Uterus (tissue), 3 donors: ENCODE measurements at regions not wholly inside any gene's neighbourhood (a gene's known extent, or its start where the extent isn't known, plus 50 kb on each side); places are given as distances from the start of the nearest gene placed in this dataset.

ENCODE experiments used
- DNase-seq, 2 donors: peaks; one replicate each; pipeline ENCODE4 v3.0.0-alpha.2; 2019 to 2020
- H3K27ac ChIP-seq, 2 donors: fragments of 200-600 bp; sonication (generic); 1 replicate in 1 of 2; 2 replicates in 1 of 2; pipeline ENCODE4 v1.5.1; 2016 to 2018
- H3K27me3 ChIP-seq, 2 donors: fragments of 200-600 bp; sonication (generic); one replicate each; pipeline ENCODE4 v1.5.1; 2018 to 2019; ENCODE audit warnings: control low read depth in 1 of 2
- H3K36me3 ChIP-seq, 2 donors: fragments of 200-600 bp; sonication (generic); one replicate each; pipeline ENCODE4 v1.5.1; 2019; ENCODE audit warnings: control low read depth in 1 of 2
- H3K4me1 ChIP-seq, 2 donors: fragments of 200-600 bp; sonication (generic); one replicate each; pipeline ENCODE4 v1.5.1; 2018 to 2019; ENCODE audit warnings: control low read depth in 1 of 2
- H3K4me3 ChIP-seq, 2 donors: fragments of 200-600 bp; sonication (generic); 1 replicate in 1 of 2; 2 replicates in 1 of 2; pipeline ENCODE4 v1.5.1; 2018 to 2019; ENCODE audit warnings: mild to moderate bottlenecking in 1 of 2
- H3K9me3 ChIP-seq, 2 donors: fragments of 200-600 bp; sonication (generic); one replicate each; pipeline ENCODE4 v1.5.1; 2019; ENCODE audit warnings: control low read depth in 1 of 2
- POLR2A ChIP-seq, 2 donors: fragments of 450-650 bp; IDR thresholded peaks; one replicate each; pipeline ENCODE4 v1.6.1; 2016; ENCODE audit warnings: antibody characterized with exemption in 2 of 2, mild to moderate bottlenecking in 1 of 2, moderate library complexity in 1 of 2
- intact Hi-C: fragments of 100-400 bp; cut with DNase I; formaldehyde crosslinking; loops from one replicate; pipeline ENCODE4 v1.15.1; 2023; ENCODE audit warnings: low total_unique reads
- TF ChIP-seq, protein P1 (sequence below), 4 experiments: fragments of 200-600 bp in 2 of 4; fragments of 450-650 bp in 2 of 4; sonication (generic) in 2 of 4; IDR thresholded peaks; one replicate each; pipeline ENCODE4 v1.5.1; 2016 to 2019; ENCODE audit warnings: antibody characterized with exemption in 4 of 4, mild to moderate bottlenecking in 2 of 4, moderate library complexity in 1 of 4
- donor health status: DM: yes; HTN: yes; CAD: no.

DNA sequence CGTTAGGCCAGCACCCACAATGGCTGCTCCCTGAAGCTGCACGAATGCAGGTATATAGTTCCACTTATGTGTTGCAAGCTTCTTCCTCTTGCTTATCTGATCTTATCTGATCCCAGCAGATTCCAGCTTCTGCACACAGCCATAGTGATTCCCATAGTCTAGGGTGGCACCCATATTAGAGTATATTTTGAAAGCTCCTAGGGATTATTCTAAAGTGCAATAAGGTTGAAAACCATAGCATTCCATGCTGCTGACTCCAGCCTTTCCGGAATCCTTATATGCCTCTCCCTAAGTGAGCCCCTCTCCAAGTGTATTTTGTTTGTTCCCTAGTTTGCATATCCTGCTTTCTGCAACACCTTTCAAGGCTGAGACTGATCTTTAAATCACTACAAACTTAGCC, 432.0 kb downstream of the SETD4 start:
- H3K4me1 ChIP-seq = no peaks in the 10 kb centered on the region
- TF ChIP-seq POLR2A (IDR thresholded peaks at IDR 0.05) = no peak
- TF ChIP-seq, protein P1, sequence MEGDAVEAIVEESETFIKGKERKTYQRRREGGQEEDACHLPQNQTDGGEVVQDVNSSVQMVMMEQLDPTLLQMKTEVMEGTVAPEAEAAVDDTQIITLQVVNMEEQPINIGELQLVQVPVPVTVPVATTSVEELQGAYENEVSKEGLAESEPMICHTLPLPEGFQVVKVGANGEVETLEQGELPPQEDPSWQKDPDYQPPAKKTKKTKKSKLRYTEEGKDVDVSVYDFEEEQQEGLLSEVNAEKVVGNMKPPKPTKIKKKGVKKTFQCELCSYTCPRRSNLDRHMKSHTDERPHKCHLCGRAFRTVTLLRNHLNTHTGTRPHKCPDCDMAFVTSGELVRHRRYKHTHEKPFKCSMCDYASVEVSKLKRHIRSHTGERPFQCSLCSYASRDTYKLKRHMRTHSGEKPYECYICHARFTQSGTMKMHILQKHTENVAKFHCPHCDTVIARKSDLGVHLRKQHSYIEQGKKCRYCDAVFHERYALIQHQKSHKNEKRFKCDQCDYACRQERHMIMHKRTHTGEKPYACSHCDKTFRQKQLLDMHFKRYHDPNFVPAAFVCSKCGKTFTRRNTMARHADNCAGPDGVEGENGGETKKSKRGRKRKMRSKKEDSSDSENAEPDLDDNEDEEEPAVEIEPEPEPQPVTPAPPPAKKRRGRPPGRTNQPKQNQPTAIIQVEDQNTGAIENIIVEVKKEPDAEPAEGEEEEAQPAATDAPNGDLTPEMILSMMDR (IDR thresholded peaks at IDR 0.05) = no peak
- no peak overlapping the region for H3K4me3 ChIP-seq
- intact Hi-C loops = no loop called here
- no peak overlapping the region for H3K27ac ChIP-seq
- DNase-seq = no peak
- H3K27me3 ChIP-seq = peaks cover 0 to 3% of the 10 kb centered on the region in 2 donors
- H3K9me3 ChIP-seq = no peaks in the 10 kb centered on the region
- H3K36me3 ChIP-seq = no peaks in the 10 kb centered on the region

DNA sequence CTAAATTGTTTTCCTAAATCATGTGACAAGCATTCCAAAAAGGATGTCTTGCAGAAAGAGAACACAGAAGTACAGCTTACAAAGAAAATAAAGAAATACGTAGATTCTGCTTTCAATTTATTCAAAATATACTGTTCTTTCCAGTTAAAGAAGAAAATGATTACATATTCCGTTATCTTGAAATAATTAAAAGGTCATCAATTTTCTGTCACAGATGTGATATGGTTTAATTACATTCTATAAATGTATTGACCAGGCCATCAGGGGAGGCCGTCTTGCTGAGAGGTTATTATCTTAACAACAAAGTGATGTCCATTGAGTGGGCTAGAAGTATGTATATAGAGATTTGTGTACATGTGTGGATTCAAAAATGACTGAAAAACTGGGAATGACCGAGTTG, 432.9 kb downstream of the SETD4 start:
- no peaks in the 10 kb centered on the region for H3K4me1 ChIP-seq
- intact Hi-C loops = no loop called here
- H3K36me3 ChIP-seq = no peaks in the 10 kb centered on the region
- H3K4me3 ChIP-seq = no peak overlapping the region
- DNase-seq = no peak
- TF ChIP-seq, protein P1 (IDR thresholded peaks at IDR 0.05) = no peak
- no peak for TF ChIP-seq POLR2A (IDR thresholded peaks at IDR 0.05)
- H3K27ac ChIP-seq = no peak overlapping the region
- no peaks in the 10 kb centered on the region for H3K9me3 ChIP-seq
- H3K27me3 ChIP-seq = peaks cover 0 to 3% of the 10 kb centered on the region in 2 donors

DNA sequence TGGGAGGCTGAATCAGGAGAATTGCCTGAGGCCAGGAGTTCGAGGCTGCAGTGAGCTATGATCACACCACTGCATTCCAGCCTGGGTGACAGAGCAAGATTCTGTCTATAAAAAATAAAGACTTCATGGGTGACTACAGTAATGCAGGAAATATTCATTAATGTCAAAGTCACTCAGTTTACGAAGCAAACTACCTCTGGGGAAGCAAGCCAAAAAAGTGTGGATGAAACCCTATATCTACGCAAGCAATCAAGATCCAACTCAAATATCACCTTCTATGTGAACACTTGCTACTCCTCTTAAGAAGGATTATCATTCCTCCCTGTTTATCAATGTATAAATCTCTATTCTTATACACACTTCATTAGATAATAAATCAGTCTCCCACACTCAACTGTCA, 434.8 kb downstream of the SETD4 start:
- H3K27ac ChIP-seq = no peak overlapping the region
- DNase-seq = no peak

DNA sequence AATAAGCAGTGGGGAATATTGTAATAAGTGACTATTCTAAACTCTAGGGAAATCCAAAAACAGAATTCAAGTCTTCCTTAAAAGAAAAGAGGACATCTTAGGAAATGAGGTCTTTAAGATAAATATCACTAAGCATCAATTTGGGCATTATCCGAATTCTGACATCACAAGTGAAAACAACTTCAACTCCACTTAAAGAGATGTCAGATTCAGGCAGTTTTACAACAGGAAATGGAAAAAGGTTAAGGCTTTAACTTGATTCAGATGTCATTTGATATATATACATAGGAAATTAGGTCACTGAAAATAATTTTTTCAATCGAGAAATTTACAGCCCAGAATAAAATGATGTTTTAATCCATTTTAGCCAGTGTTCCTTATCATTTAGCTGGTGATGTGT, 435.4 kb downstream of the SETD4 start:
- no peak overlapping the region for H3K27ac ChIP-seq
- no peak overlapping the region for H3K4me3 ChIP-seq
- TF ChIP-seq, protein P1 (IDR thresholded peaks at IDR 0.05) = no peak
- no peak for TF ChIP-seq POLR2A (IDR thresholded peaks at IDR 0.05)
- H3K9me3 ChIP-seq = no peaks in the 10 kb centered on the region
- H3K4me1 ChIP-seq = no peaks in the 10 kb centered on the region
- intact Hi-C loops = no loop called here
- no peaks in the 10 kb centered on the region for H3K27me3 ChIP-seq
- no peaks in the 10 kb centered on the region for H3K36me3 ChIP-seq
- DNase-seq = no peak

More for the DNA sequence above, 434.8 kb downstream of the SETD4 start:
- Histone ChIP-seq H3K36me3 (no peaks in the 10 kb centered on the region), H3K4me1 (no peaks in the 10 kb centered on the region), H3K9me3 (no peaks in the 10 kb centered on the region), H3K27me3 (no peaks in the 10 kb centered on the region), H3K4me3 (no peak overlapping the region)
- intact Hi-C loops = no loop called here
- TF ChIP-seq, protein P1 (IDR thresholded peaks at IDR 0.05) = no peak
- no peak for TF ChIP-seq POLR2A (IDR thresholded peaks at IDR 0.05)

DNA sequence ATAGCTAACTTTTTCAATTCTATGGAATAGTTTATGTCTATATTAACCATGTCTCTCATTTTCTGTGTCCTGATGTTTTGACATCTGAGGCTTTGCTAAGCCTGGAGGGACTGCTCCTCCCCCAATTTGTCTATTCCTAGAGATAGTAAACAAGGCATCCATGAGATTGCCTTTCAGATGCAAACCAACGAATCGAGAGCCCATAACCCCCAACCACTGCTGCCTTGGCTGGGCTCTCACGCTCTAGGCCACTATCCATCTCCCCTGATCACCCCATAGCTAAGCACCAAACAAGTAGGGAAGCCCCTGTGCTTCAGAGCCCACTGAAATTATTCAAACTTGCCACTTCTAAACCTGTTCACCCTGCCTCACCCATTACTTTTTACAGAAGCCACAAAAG, 437.7 kb downstream of the SETD4 start:
- no peak for TF ChIP-seq POLR2A (IDR thresholded peaks at IDR 0.05)
- TF ChIP-seq, protein P1 (IDR thresholded peaks at IDR 0.05) = no peak
- Histone ChIP-seq H3K4me3 (no peak overlapping the region), H3K36me3 (no peaks in the 10 kb centered on the region), H3K4me1 (no peaks in the 10 kb centered on the region), H3K9me3 (no peaks in the 10 kb centered on the region), H3K27me3 (no peaks in the 10 kb centered on the region), H3K27ac (no peak overlapping the region)
- intact Hi-C loops = no loop called here
- DNase-seq = no peak
